ENCODE measurements at regions not wholly inside any gene's neighbourhood (a gene's known extent, or its start where the extent isn't known, plus 50 kb on each side); places are given as distances from the start of the nearest gene placed in this dataset.

GRCh38 chrX:36436361-36436760 lies 516.8 kb downstream of the CFAP47 start:
- no peaks in the 10 kb centered on the region for H3K4me1 Mint-ChIP-seq (ENCODE audit: unreplicated experiment)
- TF ChIP-seq CTCF (IDR thresholded peaks at IDR 0.05), result no peak
- H3K9me3 Mint-ChIP-seq (ENCODE audit: unreplicated experiment), result peaks cover 56% of the 10 kb centered on the region

GRCh38 chrX:36443007-36443406 lies 523.5 kb downstream of the CFAP47 start:
- Mint-ChIP-seq H3K27me3 (ENCODE audit: unreplicated experiment) (no peaks in the 10 kb centered on the region), H3K9me3 (ENCODE audit: unreplicated experiment) (peaks cover 46% of the 10 kb centered on the region), H3K4me1 (ENCODE audit: unreplicated experiment) (no peaks in the 10 kb centered on the region), H3K4me3 (ENCODE audit: unreplicated experiment) (no peak overlapping the region), H3K27ac (ENCODE audit: unreplicated experiment) (no peak overlapping the region), H3K36me3 (ENCODE audit: unreplicated experiment) (no peaks in the 10 kb centered on the region)
- no peak for TF ChIP-seq CTCF (IDR thresholded peaks at IDR 0.05)
- DNase-seq (ENCODE audit: extremely low spot score, unreplicated experiment), result no peak

More at GRCh38 chrX:36436361-36436760, 516.8 kb downstream of the CFAP47 start:
- no peaks in the 10 kb centered on the region for H3K36me3 Mint-ChIP-seq (ENCODE audit: unreplicated experiment)
- H3K27ac Mint-ChIP-seq (ENCODE audit: unreplicated experiment), result no peak overlapping the region
- no peaks in the 10 kb centered on the region for H3K27me3 Mint-ChIP-seq (ENCODE audit: unreplicated experiment)
- DNase-seq (ENCODE audit: extremely low spot score, unreplicated experiment), result no peak
- no peak overlapping the region for H3K4me3 Mint-ChIP-seq (ENCODE audit: unreplicated experiment)

- TF ChIP-seq CTCF (IDR thresholded peaks at IDR 0.05), result no peak
- H3K27ac Mint-ChIP-seq (ENCODE audit: unreplicated experiment), result no peak overlapping the region
These were observed 526.0 kb downstream of the CFAP47 start for GRCh38 chrX:36445566-36445965.

GRCh38 chrX:36462142-36462541 lies 542.6 kb downstream of the CFAP47 start:
- Mint-ChIP-seq H3K9me3 (ENCODE audit: unreplicated experiment) (peaks cover 40% of the 10 kb centered on the region), H3K27me3 (ENCODE audit: unreplicated experiment) (no peaks in the 10 kb centered on the region), H3K36me3 (ENCODE audit: unreplicated experiment) (no peaks in the 10 kb centered on the region), H3K4me1 (ENCODE audit: unreplicated experiment) (no peaks in the 10 kb centered on the region), H3K4me3 (ENCODE audit: unreplicated experiment) (no peak overlapping the region), H3K27ac (ENCODE audit: unreplicated experiment) (no peak overlapping the region)
- DNase-seq (ENCODE audit: extremely low spot score, unreplicated experiment), result no peak
- TF ChIP-seq CTCF (IDR thresholded peaks at IDR 0.05), result no peak

More at GRCh38 chrX:36445566-36445965, 526.0 kb downstream of the CFAP47 start:
- DNase-seq (ENCODE audit: extremely low spot score, unreplicated experiment), result no peak
- Mint-ChIP-seq H3K4me1 (ENCODE audit: unreplicated experiment) (no peaks in the 10 kb centered on the region), H3K4me3 (ENCODE audit: unreplicated experiment) (no peak overlapping the region), H3K27me3 (ENCODE audit: unreplicated experiment) (no peaks in the 10 kb centered on the region), H3K36me3 (ENCODE audit: unreplicated experiment) (no peaks in the 10 kb centered on the region), H3K9me3 (ENCODE audit: unreplicated experiment) (peaks cover 48% of the 10 kb centered on the region)

- Mint-ChIP-seq H3K27me3 (ENCODE audit: unreplicated experiment) (no peaks in the 10 kb centered on the region), H3K27ac (ENCODE audit: unreplicated experiment) (no peak overlapping the region), H3K9me3 (ENCODE audit: unreplicated experiment) (peaks cover 33% of the 10 kb centered on the region), H3K4me3 (ENCODE audit: unreplicated experiment) (no peak overlapping the region), H3K36me3 (ENCODE audit: unreplicated experiment) (no peaks in the 10 kb centered on the region), H3K4me1 (ENCODE audit: unreplicated experiment) (no peaks in the 10 kb centered on the region)
- no peak for DNase-seq (ENCODE audit: extremely low spot score, unreplicated experiment)
- TF ChIP-seq CTCF (IDR thresholded peaks at IDR 0.05), result no peak
These were observed 527.6 kb upstream of the FAM47C start for GRCh38 chrX:36480441-36480990.

All from osteocyte (in vitro differentiated cells).